H1 (cell line): ENCODE measurements at regions not wholly inside any gene's neighbourhood (a gene's known extent, or its start where the extent isn't known, plus 50 kb on each side); places are given as distances from the start of the nearest gene placed in this dataset.

ENCODE experiments used
- CTCF ChIA-PET: fragments of 300-600 bp; sonication (Branson Sonifier 250); formaldehyde crosslinking; loops from one replicate; lab custom pipeline; 2021; ENCODE audit not compliant: partially characterized antibody; lab: Charles Lee
- POLR2A ChIA-PET: fragments of 300-600 bp; sonication (Branson Sonifier 250); formaldehyde crosslinking; loops from one replicate; lab custom pipeline; 2021; ENCODE audit warnings: inconsistent platforms; ENCODE audit not compliant: partially characterized antibody; lab: Charles Lee
- DNase-seq, 2 experiments: peaks; one replicate each; pipeline versions ENCODE4 v3.0.0 to v3.0.0-alpha.2; 2010 to 2022; ENCODE audit warnings: low spot score in 2 of 2, low read depth in 1 of 2, mixed read lengths in 1 of 2
- FAIRE-seq: peaks from 2 replicates; lab custom pipeline; 2011; peaks lifted over from hg19 to GRCh38; lab: Jason Lieb, UNC
- H2AFZ ChIP-seq: 2 replicates; pipeline ENCODE4 v1.8.1; 2012; ENCODE audit warnings: low read length, inconsistent platforms
- H2AK5ac ChIP-seq: 2 replicates; pipeline ENCODE4 v1.6.1; 2013; ENCODE audit warnings: low read depth, low read length
- H2BK120ac ChIP-seq: replicated peaks from 2 replicates; pipeline ENCODE3; 2013; ENCODE audit warnings: low read depth, low read length, inconsistent platforms
- H2BK12ac ChIP-seq: 2 replicates; pipeline ENCODE4 v1.6.1; 2013; ENCODE audit warnings: low read depth, low read length
- H2BK15ac ChIP-seq: 2 replicates; pipeline ENCODE4 v1.6.1; 2013; ENCODE audit warnings: low read length
- H2BK20ac ChIP-seq: 2 replicates; pipeline ENCODE4 v1.6.1; 2013; ENCODE audit warnings: low read length
- H2BK5ac ChIP-seq: 2 replicates; pipeline ENCODE4 v1.6.1; 2013; ENCODE audit warnings: low read depth, low read length
- H3K14ac ChIP-seq: 2 replicates; pipeline ENCODE4 v1.6.1; 2013; ENCODE audit warnings: inconsistent platforms; ENCODE audit not compliant: insufficient read length
- H3K18ac ChIP-seq: 2 replicates; pipeline ENCODE4 v1.6.1; 2013; ENCODE audit warnings: low read length; ENCODE audit errors: extremely low read depth
- H3K23ac ChIP-seq: 2 replicates; pipeline ENCODE4 v1.6.1; 2013; ENCODE audit warnings: inconsistent platforms; ENCODE audit not compliant: insufficient read length
- H3K23me2 ChIP-seq: 2 replicates; pipeline ENCODE4 v1.6.1; 2013; ENCODE audit warnings: low read depth, low read length
- H3K27ac ChIP-seq: 2 replicates; pipeline ENCODE4 v1.6.1; 2011; ENCODE audit warnings: low read depth, low read length, inconsistent platforms
- H3K27me3 ChIP-seq, 4 experiments: replicated peaks in 1 of 4; 1 replicate in 1 of 4; 2 replicates in 3 of 4; pipeline versions ENCODE4 v1.6.1 to v1.8.1; 2011 to 2013; ENCODE audit warnings: low read length in 3 of 4, mild to moderate bottlenecking in 3 of 4, inconsistent platforms in 2 of 4, mixed read lengths in 2 of 4, moderate library complexity in 1 of 4; ENCODE audit not compliant: control insufficient read depth in 3 of 4, insufficient read depth in 3 of 4; ENCODE audit errors: extremely low read depth in 1 of 4
- H3K36me3 ChIP-seq, 4 experiments: 2 replicates each; pipeline versions ENCODE4 v1.6.1 to v1.8.1; 2011 to 2013; ENCODE audit warnings: mild to moderate bottlenecking in 4 of 4, low read length in 3 of 4, moderate library complexity in 2 of 4, control low read depth in 1 of 4, inconsistent platforms in 1 of 4; ENCODE audit not compliant: insufficient read depth in 4 of 4, control insufficient read depth in 2 of 4
- H3K4ac ChIP-seq: replicated peaks from 2 replicates; pipeline ENCODE3; 2013; ENCODE audit warnings: low read length, low read depth, mixed read lengths, inconsistent platforms; ENCODE audit not compliant: insufficient read length
- H3K4me1 ChIP-seq, 4 experiments: replicated peaks in 1 of 4; 1 replicate in 1 of 4; 2 replicates in 3 of 4; pipeline versions ENCODE4 v1.6.1 to v1.8.1; 2011 to 2013; ENCODE audit warnings: low read length in 3 of 4, inconsistent platforms in 2 of 4, mixed read lengths in 1 of 4; ENCODE audit not compliant: insufficient read depth in 4 of 4, control insufficient read depth in 3 of 4
- H3K4me2 ChIP-seq, 2 experiments: 2 replicates each; pipeline versions ENCODE4 v1.6.1 to v1.8.1; 2011 to 2013; ENCODE audit warnings: low read depth in 2 of 2, low read length in 2 of 2, control low read depth in 1 of 2, inconsistent platforms in 1 of 2, mild to moderate bottlenecking in 1 of 2; ENCODE audit not compliant: insufficient read depth in 1 of 2
- H3K4me3 ChIP-seq, 4 experiments: fragments of 200-600, 300-600 bp in 1 of 4; sonication (generic), shearing (Covaris generic), sonication (Bioruptor Twin) in 1 of 4; 2 replicates each; pipeline versions ENCODE4 v1.5.1 to v1.8.1; 2011 to 2016; ENCODE audit warnings: low read length in 4 of 4, low read depth in 3 of 4, control low read depth in 2 of 4, inconsistent platforms in 2 of 4, mild to moderate bottlenecking in 2 of 4, mixed read lengths in 1 of 4, moderate library complexity in 1 of 4; ENCODE audit not compliant: insufficient read depth in 2 of 4; ENCODE audit errors: extremely low read depth in 1 of 4
- H3K56ac ChIP-seq: replicated peaks from 2 replicates; pipeline ENCODE3; 2013; ENCODE audit warnings: low read depth, mild to moderate bottlenecking, mixed read lengths, low read length, inconsistent platforms; ENCODE audit not compliant: insufficient read length
- H3K79me1 ChIP-seq: 2 replicates; pipeline ENCODE4 v1.6.1; 2013; ENCODE audit warnings: low read depth, low read length, control low read depth
- H3K79me2 ChIP-seq, 2 experiments: 2 replicates each; pipeline versions ENCODE4 v1.6.1 to v1.8.1; 2012 to 2013; ENCODE audit warnings: low read length in 2 of 2, mild to moderate bottlenecking in 2 of 2, inconsistent platforms in 1 of 2; ENCODE audit not compliant: insufficient read depth in 2 of 2, control insufficient read depth in 1 of 2
- H3K9ac ChIP-seq, 4 experiments: replicated peaks in 1 of 4; 1 replicate in 1 of 4; 2 replicates in 3 of 4; pipeline versions ENCODE4 v1.6.1 to v1.8.1; 2011 to 2013; ENCODE audit warnings: low read depth in 3 of 4, low read length in 3 of 4, control low read depth in 2 of 4, mild to moderate bottlenecking in 2 of 4, moderate library complexity in 2 of 4, inconsistent platforms in 1 of 4; ENCODE audit errors: extremely low read depth in 1 of 4
- H3K9me3 ChIP-seq, 2 experiments: 2 replicates each; pipeline versions ENCODE4 v1.6.1 to v1.8.1; 2012 to 2013; ENCODE audit warnings: mild to moderate bottlenecking in 2 of 2, moderate library complexity in 2 of 2, control low read depth in 1 of 2, inconsistent platforms in 1 of 2, low read depth in 1 of 2, low read length in 1 of 2, mixed read lengths in 1 of 2; ENCODE audit not compliant: insufficient read depth in 2 of 2
- H4K20me1 ChIP-seq, 2 experiments: replicated peaks in 1 of 2; 2 replicates each; pipeline versions ENCODE3 to v1.8.1; 2011 to 2013; ENCODE audit warnings: inconsistent platforms in 2 of 2, low read length in 2 of 2, mild to moderate bottlenecking in 1 of 2; ENCODE audit not compliant: insufficient read depth in 2 of 2, control insufficient read depth in 1 of 2
- H4K5ac ChIP-seq: 2 replicates; pipeline ENCODE4 v1.6.1; 2013; ENCODE audit warnings: low read length, low read depth, mixed read lengths, inconsistent platforms; ENCODE audit not compliant: insufficient read length
- H4K8ac ChIP-seq: 2 replicates; pipeline ENCODE4 v1.8.0; 2013; ENCODE audit warnings: mild to moderate bottlenecking, moderate library complexity, low read length, inconsistent platforms; ENCODE audit not compliant: insufficient read depth; ENCODE audit errors: extremely low read depth
- H4K91ac ChIP-seq: replicated peaks from 2 replicates; pipeline ENCODE3; 2013; ENCODE audit warnings: low read length, mixed read lengths, inconsistent platforms; ENCODE audit not compliant: insufficient read length
- CBX5 ChIP-seq: fragments of 300-800, 300-1000 bp; sonication (generic); IDR thresholded peaks from 2 replicates; pipeline ENCODE4 v1.7.1; 2016; ENCODE audit warnings: antibody characterized with exemption, low read length, low read depth
- JUND ChIP-seq: IDR thresholded peaks from 2 replicates; pipeline ENCODE4 v1.6.1; 2011; ENCODE audit warnings: mild to moderate bottlenecking, improper control_type of control experiment, low read length
- MAFK ChIP-seq: IDR thresholded peaks from 2 replicates; pipeline ENCODE4 v1.6.1; 2012; ENCODE audit warnings: low read depth, mild to moderate bottlenecking, improper control_type of control experiment, low read length
- RFX5 ChIP-seq: IDR thresholded peaks from 2 replicates; pipeline ENCODE4 v1.6.1; 2011; ENCODE audit warnings: low read depth, low read length, improper control_type of control experiment, borderline replicate concordance
- TEAD4 ChIP-seq: IDR thresholded peaks from 2 replicates; pipeline ENCODE4 v1.6.1; 2012; ENCODE audit warnings: low read depth, low read length, inconsistent platforms, mixed read lengths
- WGBS, 2 experiments: shearing (Covaris generic) in 1 of 2; methylation state at CpG; one replicate each; pipeline versions ENCODE4 v1.1.6 to v1.1.7; 2013 to 2015; ENCODE audit warnings: low lambda C conversion rate in 2 of 2, mixed read lengths in 2 of 2, inconsistent platforms in 1 of 2, low coverage in 1 of 2, missing lambda C conversion rate in 1 of 2; ENCODE audit not compliant: insufficient replicate concordance in 2 of 2, insufficient coverage in 1 of 2, insufficient read length in 1 of 2; ENCODE audit errors: extremely low coverage in 1 of 2, missing lambda C conversion rate in 1 of 2; 5-methylcytosine and 5-hydroxymethylcytosine counted together
- TF ChIP-seq, protein P1 (sequence below): IDR thresholded peaks from 2 replicates; pipeline ENCODE4 v1.6.1; 2012; ENCODE audit warnings: inconsistent platforms

DNA sequence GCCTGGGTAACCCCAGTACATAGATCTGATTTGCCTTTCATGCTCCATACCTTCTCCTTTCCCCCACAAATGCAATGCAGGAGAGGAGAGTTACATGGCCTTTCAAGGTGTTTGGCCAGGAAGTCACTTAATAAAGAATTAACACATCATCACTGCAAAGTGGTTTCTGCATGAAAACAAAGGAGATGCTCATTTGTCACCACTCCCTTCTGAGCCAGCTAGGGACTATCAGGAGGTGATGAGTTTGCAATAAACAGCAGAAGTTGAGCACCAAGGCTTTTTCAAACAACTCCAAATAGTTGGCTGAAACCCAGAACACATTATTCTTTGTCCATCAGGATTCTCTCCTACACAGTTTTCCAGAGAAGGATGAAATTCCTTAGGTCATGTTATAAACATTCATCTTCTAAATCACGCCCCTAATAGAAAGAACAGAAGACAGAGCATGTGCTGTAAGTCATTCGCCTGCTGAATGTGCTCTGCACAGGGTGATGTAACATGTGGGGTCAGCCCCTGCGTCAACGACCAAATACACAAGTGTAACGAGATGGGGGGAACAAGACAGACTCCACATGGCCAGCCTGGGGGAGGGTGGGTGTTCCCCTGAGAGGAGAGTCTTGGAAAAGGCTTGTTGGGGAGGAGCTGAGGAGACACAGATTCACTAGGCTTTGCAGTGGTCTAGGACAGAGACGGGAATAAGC lies 87.3 kb upstream of the RMDN2 start:
- no peak overlapping the region for H2BK15ac ChIP-seq
- H3K27me3 ChIP-seq = no peaks in the 10 kb centered on the region
- H3K4me2 ChIP-seq = no peak overlapping the region
- no peak overlapping the region for H2BK12ac ChIP-seq
- no peak overlapping the region for H2AK5ac ChIP-seq
- no peak overlapping the region for H2BK5ac ChIP-seq
- H3K23ac ChIP-seq = no peak overlapping the region
- no peak overlapping the region for H4K91ac ChIP-seq
- POLR2A ChIA-PET = no interaction called here
- no peak overlapping the region for H3K56ac ChIP-seq
- H3K9me3 ChIP-seq = no peaks in the 10 kb centered on the region
- H2AFZ ChIP-seq = 0 out of 2 replicates have a peak overlapping the region, but pooled peaks have one; percentile 36
- H2BK120ac ChIP-seq = no peak overlapping the region
- H2BK20ac ChIP-seq = no peak overlapping the region
- no peaks in the 10 kb centered on the region for H3K23me2 ChIP-seq
- H3K4me1 ChIP-seq = no peaks in the 10 kb centered on the region
- no peaks in the 10 kb centered on the region for H3K79me2 ChIP-seq
- no peak overlapping the region for H3K14ac ChIP-seq
- no peak overlapping the region for H3K27ac ChIP-seq
- no peak overlapping the region for H4K5ac ChIP-seq
- TF ChIP-seq MAFK (no peak), TEAD4 (no peak), RFX5 (no peak), CBX5 (no peak), JUND (no peak)
- TF ChIP-seq, protein P1, sequence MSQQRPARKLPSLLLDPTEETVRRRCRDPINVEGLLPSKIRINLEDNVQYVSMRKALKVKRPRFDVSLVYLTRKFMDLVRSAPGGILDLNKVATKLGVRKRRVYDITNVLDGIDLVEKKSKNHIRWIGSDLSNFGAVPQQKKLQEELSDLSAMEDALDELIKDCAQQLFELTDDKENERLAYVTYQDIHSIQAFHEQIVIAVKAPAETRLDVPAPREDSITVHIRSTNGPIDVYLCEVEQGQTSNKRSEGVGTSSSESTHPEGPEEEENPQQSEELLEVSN = no peak
- TF ChIP-seq, all 59 proteins: peak for 0
- Histone ChIP-seq H4K20me1 (no peaks in the 10 kb centered on the region), H3K79me1 (no peaks in the 10 kb centered on the region), H3K18ac (no peak overlapping the region), H3K4ac (no peak overlapping the region), H3K9ac (no peak overlapping the region), H3K4me3 (no peak overlapping the region), H4K8ac (no peak overlapping the region), H3K36me3 (no peaks in the 10 kb centered on the region)
- CTCF ChIA-PET = interaction anchor here (0.9 to 12.5 kb wide), 6 partner anchors 18 to 441 kb away, joined by 3 to 132 read pairs (median 4); no protein-coding TSS in a partner anchor
- WGBS, 2 experiments = 91% methylated on average over 6 of the region's 6 CpGs; no CpG with 5 or more reads in 1 of the 2 experiments
- FAIRE-seq (no peak), DNase-seq (no peak)
